Activated CD8-positive, alpha-beta memory T cell treated with anti-CD3 and anti-CD28 coated beads, Interleukin-2, amount 10 ng/mL, durations not matched to agents 7 days and 5 days (primary cell): ENCODE measurements at regions not wholly inside any gene's neighbourhood (a gene's known extent, or its start where the extent isn't known, plus 50 kb on each side); places are given as distances from the start of the nearest gene placed in this dataset.
"Not testable (repeated sequence)": the region's sequence is repeated elsewhere in the genome, so short reads cannot be mapped to it uniquely, and the experiment has no call there.

Source experiments
- ATAC-seq: fragments of 150-1000 bp; cut with Tn5 transposase; one replicate; pipeline ENCODE4 v1.10.0; 2021; ENCODE audit warnings: moderate library complexity
- CTCF ChIA-PET: fragments of 350-600 bp; sonication (Branson Sonifier 250); formaldehyde crosslinking; loops from one replicate; lab custom pipeline; 2021; ENCODE audit warnings: antibody characterized with exemption; lab: Charles Lee
- DNase-seq: peaks from one replicate; pipeline ENCODE4 v3.0.0-alpha.2; 2020
- H3K27ac Mint-ChIP-seq: one replicate; pipeline ENCODE4 v1.8.0; 2021; ENCODE audit warnings: mild to moderate bottlenecking, mixed read lengths
- H3K27me3 Mint-ChIP-seq: one replicate; pipeline ENCODE4 v1.8.0; 2021; ENCODE audit warnings: mixed read lengths
- H3K36me3 Mint-ChIP-seq: one replicate; pipeline ENCODE4 v1.8.0; 2021; ENCODE audit warnings: mild to moderate bottlenecking, mixed read lengths
- H3K4me1 Mint-ChIP-seq: one replicate; pipeline ENCODE4 v1.8.0; 2021; ENCODE audit warnings: mixed read lengths
- H3K4me3 Mint-ChIP-seq: one replicate; pipeline ENCODE4 v1.8.0; 2021; ENCODE audit warnings: mild to moderate bottlenecking, moderate library complexity, mixed read lengths
- H3K9me3 Mint-ChIP-seq: one replicate; pipeline ENCODE4 v1.8.0; 2022; ENCODE audit warnings: low read depth, mixed read lengths

- H3K27ac Mint-ChIP-seq, result no peak overlapping the region
- no peak for DNase-seq
- CTCF ChIA-PET, result no interaction called here
- H3K36me3 Mint-ChIP-seq, result no peaks in the 10 kb centered on the region
- no peaks in the 10 kb centered on the region for H3K27me3 Mint-ChIP-seq
- H3K4me3 Mint-ChIP-seq, result no peak overlapping the region
- H3K4me1 Mint-ChIP-seq, result no peaks in the 10 kb centered on the region
- ATAC-seq, result no peak
- H3K9me3 Mint-ChIP-seq, result peaks cover 5% of the 10 kb centered on the region
These were observed 793.4 kb downstream of the SLITRK1 start for GRCh38 chr13:83088858-83089257.

- Mint-ChIP-seq H3K4me1 (no peaks in the 10 kb centered on the region), H3K27me3 (no peaks in the 10 kb centered on the region), H3K36me3 (no peaks in the 10 kb centered on the region), H3K27ac (no peak overlapping the region), H3K9me3 (peaks cover 7% of the 10 kb centered on the region), H3K4me3 (no peak overlapping the region)
- CTCF ChIA-PET, result no interaction called here
- no peak for ATAC-seq
- DNase-seq, result no peak
These were observed 795.3 kb downstream of the SLITRK1 start for GRCh38 chr13:83086948-83087347.

GRCh38 chr13:83086088-83086487 is 796.2 kb downstream of the SLITRK1 start:
- no peaks in the 10 kb centered on the region for H3K36me3 Mint-ChIP-seq
- no peak for DNase-seq
- no peak overlapping the region for H3K4me3 Mint-ChIP-seq
- no peaks in the 10 kb centered on the region for H3K4me1 Mint-ChIP-seq
- H3K27me3 Mint-ChIP-seq, result no peaks in the 10 kb centered on the region
- ATAC-seq, result no peak
- H3K9me3 Mint-ChIP-seq, result peaks cover 4% of the 10 kb centered on the region
- CTCF ChIA-PET, result no interaction called here
- no peak overlapping the region for H3K27ac Mint-ChIP-seq

GRCh38 chr13:83085186-83085900 is 796.9 kb downstream of the SLITRK1 start:
- DNase-seq, result no peak
- no peaks in the 10 kb centered on the region for H3K36me3 Mint-ChIP-seq
- H3K4me3 Mint-ChIP-seq, result no peak overlapping the region
- CTCF ChIA-PET, result no interaction called here
- no peaks in the 10 kb centered on the region for H3K4me1 Mint-ChIP-seq
- H3K27me3 Mint-ChIP-seq, result no peaks in the 10 kb centered on the region
- H3K27ac Mint-ChIP-seq, result no peak overlapping the region
- H3K9me3 Mint-ChIP-seq, result peaks cover 2% of the 10 kb centered on the region
- no peak for ATAC-seq

- ATAC-seq, result no peak
- Mint-ChIP-seq H3K36me3 (no peaks in the 10 kb centered on the region), H3K27ac (no peak overlapping the region), H3K9me3 (no peaks in the 10 kb centered on the region), H3K4me1 (no peaks in the 10 kb centered on the region), H3K27me3 (no peaks in the 10 kb centered on the region), H3K4me3 (no peak overlapping the region)
- CTCF ChIA-PET, result no interaction called here
- no peak for DNase-seq
These were observed 804.8 kb downstream of the SLITRK1 start for GRCh38 chr13:83077499-83077898.

GRCh38 chr13:83073930-83074329 is 808.3 kb downstream of the SLITRK1 start:
- H3K4me3 Mint-ChIP-seq, H3K36me3 Mint-ChIP-seq, CTCF ChIA-PET, H3K9me3 Mint-ChIP-seq, ATAC-seq, DNase-seq, H3K27me3 Mint-ChIP-seq, H3K27ac Mint-ChIP-seq, H3K4me1 Mint-ChIP-seq: not testable (repeated sequence)

GRCh38 chr13:83065108-83065507 is 817.2 kb downstream of the SLITRK1 start:
- H3K27me3 Mint-ChIP-seq, result no peaks in the 10 kb centered on the region

GRCh38 chr13:83057119-83057518 is 825.2 kb downstream of the SLITRK1 start:
- DNase-seq (no peak), ATAC-seq (no peak)
- no peaks in the 10 kb centered on the region for H3K27me3 Mint-ChIP-seq
- no peaks in the 10 kb centered on the region for H3K36me3 Mint-ChIP-seq
- H3K4me3 Mint-ChIP-seq, result no peak overlapping the region
- peaks cover 4% of the 10 kb centered on the region for H3K9me3 Mint-ChIP-seq
- CTCF ChIA-PET, result no interaction called here
- no peak overlapping the region for H3K27ac Mint-ChIP-seq
- H3K4me1 Mint-ChIP-seq, result no peaks in the 10 kb centered on the region

More at GRCh38 chr13:83065108-83065507, 817.2 kb downstream of the SLITRK1 start:
- Mint-ChIP-seq H3K4me3 (no peak overlapping the region), H3K4me1 (no peaks in the 10 kb centered on the region), H3K27ac (no peak overlapping the region), H3K36me3 (no peaks in the 10 kb centered on the region), H3K9me3 (peaks cover 3% of the 10 kb centered on the region)
- CTCF ChIA-PET, result no interaction called here
- no peak for DNase-seq
- no peak for ATAC-seq

GRCh38 chr13:83056269-83056668 is 826.0 kb downstream of the SLITRK1 start:
- no peaks in the 10 kb centered on the region for H3K4me1 Mint-ChIP-seq
- no peaks in the 10 kb centered on the region for H3K36me3 Mint-ChIP-seq
- H3K27ac Mint-ChIP-seq, result no peak overlapping the region
- ATAC-seq (no peak), DNase-seq (no peak)
- H3K27me3 Mint-ChIP-seq, result no peaks in the 10 kb centered on the region
- no peak overlapping the region for H3K4me3 Mint-ChIP-seq
- CTCF ChIA-PET, result no interaction called here
- H3K9me3 Mint-ChIP-seq, result peaks cover 4% of the 10 kb centered on the region

GRCh38 chr13:83048419-83048818 is 833.9 kb downstream of the SLITRK1 start:
- H3K36me3 Mint-ChIP-seq, result no peaks in the 10 kb centered on the region
- H3K9me3 Mint-ChIP-seq, result peaks cover 9% of the 10 kb centered on the region
- CTCF ChIA-PET, result no interaction called here
- H3K4me3 Mint-ChIP-seq, result no peak overlapping the region
- DNase-seq (no peak), ATAC-seq (no peak)
- H3K27me3 Mint-ChIP-seq, result no peaks in the 10 kb centered on the region
- H3K27ac Mint-ChIP-seq, result no peak overlapping the region
- no peaks in the 10 kb centered on the region for H3K4me1 Mint-ChIP-seq

GRCh38 chr13:83024955-83025594 is 857.2 kb downstream of the SLITRK1 start:
- no peak for DNase-seq
- H3K27ac Mint-ChIP-seq, result no peak overlapping the region
- H3K9me3 Mint-ChIP-seq, result peaks cover 3% of the 10 kb centered on the region
- no peaks in the 10 kb centered on the region for H3K36me3 Mint-ChIP-seq
- H3K4me3 Mint-ChIP-seq, result no peak overlapping the region
- no peaks in the 10 kb centered on the region for H3K4me1 Mint-ChIP-seq
- CTCF ChIA-PET, result no interaction called here
- no peaks in the 10 kb centered on the region for H3K27me3 Mint-ChIP-seq
- ATAC-seq, result no peak

GRCh38 chr13:83024232-83024631 is 858.0 kb downstream of the SLITRK1 start:
- ATAC-seq (no peak), DNase-seq (no peak)
- H3K4me1 Mint-ChIP-seq, result no peaks in the 10 kb centered on the region

GRCh38 chr13:83019986-83020385 is 862.3 kb downstream of the SLITRK1 start:
- H3K4me3 Mint-ChIP-seq, result no peak overlapping the region
- CTCF ChIA-PET, result no interaction called here

More at GRCh38 chr13:83024232-83024631, 858.0 kb downstream of the SLITRK1 start:
- CTCF ChIA-PET, result no interaction called here
- no peak overlapping the region for H3K27ac Mint-ChIP-seq
- no peak overlapping the region for H3K4me3 Mint-ChIP-seq
- H3K9me3 Mint-ChIP-seq, result no peaks in the 10 kb centered on the region
- no peaks in the 10 kb centered on the region for H3K27me3 Mint-ChIP-seq
- H3K36me3 Mint-ChIP-seq, result no peaks in the 10 kb centered on the region

GRCh38 chr13:83009987-83010386 is 872.3 kb downstream of the SLITRK1 start:
- CTCF ChIA-PET, result no interaction called here
- Mint-ChIP-seq H3K27ac (no peak overlapping the region), H3K4me1 (no peaks in the 10 kb centered on the region), H3K36me3 (no peaks in the 10 kb centered on the region), H3K4me3 (no peak overlapping the region), H3K27me3 (no peaks in the 10 kb centered on the region), H3K9me3 (peaks cover 8% of the 10 kb centered on the region)
- no peak for ATAC-seq
- no peak for DNase-seq

More at GRCh38 chr13:83019986-83020385, 862.3 kb downstream of the SLITRK1 start:
- H3K9me3 Mint-ChIP-seq, result peaks cover 11% of the 10 kb centered on the region
- no peaks in the 10 kb centered on the region for H3K27me3 Mint-ChIP-seq
- ATAC-seq, result no peak
- no peak overlapping the region for H3K27ac Mint-ChIP-seq
- H3K4me1 Mint-ChIP-seq, result no peaks in the 10 kb centered on the region
- DNase-seq, result no peak
- peaks cover 1% of the 10 kb centered on the region for H3K36me3 Mint-ChIP-seq
